Hypothalamus (tissue), 51 donors: ENCODE measurements at regions not wholly inside any gene's neighbourhood (a gene's known extent, or its start where the extent isn't known, plus 50 kb on each side); places are given as distances from the start of the nearest gene placed in this dataset.

Experiments used
- DNase-seq, 51 donors: peaks; one replicate each; lab custom pipeline; 2025; lab: John Stamatoyannopoulos, UW

GRCh38 chr18:45518311-45519155 is 96.7 kb upstream of the SLC14A2 start:
- no peak for DNase-seq

DNA sequence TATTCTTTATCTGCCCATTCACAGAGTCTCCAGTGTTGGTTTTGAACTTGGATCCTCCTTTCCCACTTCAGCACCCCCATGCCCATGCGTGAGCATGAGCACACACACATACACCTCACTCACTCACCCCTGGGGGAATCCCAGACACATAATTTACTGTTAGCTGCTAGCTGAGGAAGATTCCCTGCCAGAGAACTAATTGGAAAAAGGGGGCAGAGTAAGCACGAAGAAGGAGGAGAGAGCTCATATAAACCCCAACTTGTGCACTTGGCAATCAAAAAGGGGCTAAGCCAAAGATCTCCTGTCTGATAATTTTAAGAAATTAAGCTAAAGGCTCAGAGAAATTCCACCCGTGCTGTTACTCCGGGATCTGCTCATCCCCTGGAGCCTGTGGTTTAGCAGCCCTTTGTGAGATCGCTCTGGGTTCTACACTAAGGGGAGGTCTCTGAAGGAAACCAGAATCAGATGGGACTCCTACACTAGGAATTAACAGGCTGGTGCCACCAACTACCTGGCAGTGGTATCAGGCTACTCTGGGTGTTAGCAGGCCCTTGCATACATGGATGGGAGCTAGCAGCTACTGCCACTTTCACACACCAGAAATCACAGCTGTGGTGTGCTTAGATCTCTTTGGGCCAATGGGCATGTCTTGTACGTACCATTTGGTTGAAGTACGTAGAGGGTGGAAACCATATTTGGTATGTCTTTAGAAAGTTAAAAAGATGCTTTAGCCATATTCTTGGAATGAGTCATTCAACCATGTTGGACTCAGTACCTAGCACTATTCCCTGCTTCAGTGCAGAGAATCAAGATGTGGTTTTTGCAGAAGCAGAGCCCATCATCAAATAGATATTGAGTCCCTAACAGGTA is 95.6 kb upstream of the SLC14A2 start:
- DNase-seq: no peak

DNA sequence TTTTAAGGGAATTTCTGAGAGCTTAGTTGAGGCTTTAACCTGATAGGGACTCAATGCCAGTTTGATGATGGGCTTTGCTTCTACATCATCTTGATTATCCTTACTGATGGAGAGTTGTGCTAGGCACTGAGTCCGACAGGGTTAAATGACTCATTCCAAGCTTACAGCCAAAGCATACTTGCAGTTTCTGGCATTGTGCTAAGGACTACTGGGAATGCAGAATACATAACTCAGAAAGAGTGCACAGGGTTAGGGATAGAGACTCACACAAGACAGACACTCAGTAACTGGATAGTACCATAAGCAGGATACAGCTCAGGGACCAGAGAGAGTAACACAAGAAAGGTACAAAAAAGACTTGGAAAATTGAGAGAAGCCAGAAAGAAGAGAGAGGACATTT is 94.1 kb upstream of the SLC14A2 start:
- DNase-seq: no peak

- DNase-seq: no peak
Observed at GRCh38 chr18:45521777-45522176, 93.5 kb upstream of the SLC14A2 start.

DNA sequence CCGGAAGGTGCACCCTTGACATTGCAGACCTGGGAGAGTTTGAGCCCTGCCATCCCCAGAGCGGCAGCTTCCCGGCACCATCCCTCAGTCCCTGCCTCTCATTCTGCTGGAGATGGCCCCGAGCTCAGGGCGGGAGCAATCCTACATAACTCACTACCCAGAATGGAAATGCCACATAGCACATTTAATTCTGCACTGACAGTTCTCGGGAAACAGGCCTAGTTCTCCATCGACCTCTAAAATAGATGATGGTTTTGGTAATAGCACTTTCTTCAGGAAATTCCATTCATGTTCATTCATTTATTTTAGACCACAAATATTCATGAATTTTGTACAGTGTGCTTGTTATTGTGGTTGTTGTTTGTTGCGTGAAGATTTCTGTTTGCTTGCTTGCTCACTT is 92.9 kb upstream of the SLC14A2 start:
- no peak for DNase-seq

DNA sequence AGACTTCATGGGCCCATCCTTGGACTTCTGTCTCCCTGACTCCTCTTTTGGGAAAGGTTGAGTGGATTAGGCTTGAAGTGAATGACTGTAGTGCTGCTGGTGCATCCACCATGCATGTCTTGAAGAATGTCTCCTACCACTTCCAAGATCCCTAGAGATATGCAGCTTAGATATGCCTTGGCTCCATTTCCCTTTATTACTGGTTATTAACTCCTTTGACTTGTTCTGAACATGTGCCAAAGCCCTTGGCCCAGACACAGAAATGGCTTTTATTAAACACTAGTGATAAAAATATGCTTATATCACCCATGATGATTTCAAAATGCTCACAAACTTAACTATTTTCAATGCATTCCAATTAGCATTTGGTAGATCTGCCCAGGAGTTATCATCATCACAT is 90.0 kb upstream of the SLC14A2 start:
- DNase-seq: no peak

DNA sequence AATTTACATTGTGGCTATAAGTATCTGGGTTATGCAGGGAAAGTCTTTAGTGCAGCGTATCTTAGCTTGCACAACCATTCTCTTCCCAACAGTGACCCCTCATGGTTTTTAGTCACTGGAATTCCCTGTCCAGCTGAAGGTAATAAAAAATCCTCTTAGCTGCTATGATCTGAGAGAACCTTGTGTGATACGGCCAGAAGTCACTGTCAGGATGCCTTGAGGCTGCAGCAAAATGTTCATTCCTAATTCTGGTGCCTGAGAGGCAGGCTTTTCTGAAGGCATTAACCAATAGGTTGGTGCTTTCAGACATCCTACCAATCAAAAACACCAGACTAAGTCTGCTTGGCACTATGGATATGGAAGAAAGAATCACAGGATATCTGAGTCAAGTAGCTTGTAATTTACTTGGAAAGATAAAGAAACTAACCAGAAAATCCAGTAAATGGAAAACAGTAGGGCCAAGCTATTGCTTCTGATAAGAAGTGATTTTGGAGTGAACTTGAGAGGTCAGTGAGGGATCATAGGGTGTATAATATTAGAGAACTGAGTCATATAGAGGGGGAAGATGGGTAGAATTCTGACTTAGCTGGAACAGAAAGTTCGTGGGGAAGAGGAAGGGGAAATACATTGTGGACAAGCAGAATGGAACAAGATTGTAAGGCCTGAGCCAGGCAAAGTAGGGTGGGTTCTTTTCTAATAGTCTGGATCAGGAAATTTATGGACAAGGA is 89.0 kb upstream of the SLC14A2 start:
- DNase-seq: no peak

DNA sequence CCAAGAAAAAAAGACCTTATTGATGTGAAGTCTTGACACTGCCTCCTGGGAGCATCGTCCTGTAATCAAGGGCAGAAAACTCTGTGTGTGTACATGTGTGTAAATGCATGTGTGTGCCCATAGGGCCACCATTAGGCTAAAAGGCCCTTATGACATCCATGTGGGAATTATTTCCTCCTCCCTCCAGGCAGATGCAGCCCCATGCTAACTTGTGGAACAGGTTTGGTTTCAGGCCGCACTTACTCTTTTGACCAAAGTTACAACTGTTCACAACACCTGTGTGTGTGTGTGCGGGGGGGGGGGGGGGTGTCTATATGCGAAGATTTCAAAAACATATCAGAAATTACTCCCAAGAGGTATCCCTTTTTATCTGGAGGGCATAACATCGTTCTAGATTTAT is 87.4 kb upstream of the SLC14A2 start:
- DNase-seq: no peak

DNA sequence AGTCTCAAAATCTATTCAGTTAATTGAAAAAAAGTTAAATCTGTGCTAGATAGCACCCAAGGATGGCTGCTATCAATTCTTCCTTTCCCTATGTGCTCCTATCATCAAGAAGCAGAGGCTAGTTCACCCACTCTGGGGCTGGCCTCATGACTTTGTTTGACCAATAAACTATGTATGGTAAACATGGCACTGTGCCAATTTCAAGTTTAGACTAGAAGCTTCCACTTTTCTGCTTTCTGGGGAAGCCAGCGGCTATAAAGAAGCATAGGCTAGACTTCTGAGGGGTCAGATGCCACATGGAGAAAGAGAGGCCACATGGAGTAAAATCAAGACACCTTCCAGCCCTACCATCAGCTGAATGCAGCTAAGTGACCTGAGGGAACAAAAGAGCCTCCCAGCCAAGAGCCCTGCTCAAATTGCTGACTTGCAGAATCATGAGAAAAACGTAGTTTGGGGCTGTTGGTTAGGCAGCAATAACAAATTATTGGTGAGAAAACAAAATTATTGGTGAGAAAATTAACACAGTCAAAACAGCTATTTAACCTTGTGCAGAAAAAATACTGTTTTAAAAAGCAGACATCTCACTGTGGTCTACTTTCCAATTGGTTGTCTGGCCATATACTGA is 86.5 kb upstream of the SLC14A2 start:
- DNase-seq: no peak

GRCh38 chr18:45538444-45538843 is 76.8 kb upstream of the SLC14A2 start:
- DNase-seq: no peak

GRCh38 chr18:45539491-45539891 is 75.8 kb upstream of the SLC14A2 start:
- no peak for DNase-seq

DNA sequence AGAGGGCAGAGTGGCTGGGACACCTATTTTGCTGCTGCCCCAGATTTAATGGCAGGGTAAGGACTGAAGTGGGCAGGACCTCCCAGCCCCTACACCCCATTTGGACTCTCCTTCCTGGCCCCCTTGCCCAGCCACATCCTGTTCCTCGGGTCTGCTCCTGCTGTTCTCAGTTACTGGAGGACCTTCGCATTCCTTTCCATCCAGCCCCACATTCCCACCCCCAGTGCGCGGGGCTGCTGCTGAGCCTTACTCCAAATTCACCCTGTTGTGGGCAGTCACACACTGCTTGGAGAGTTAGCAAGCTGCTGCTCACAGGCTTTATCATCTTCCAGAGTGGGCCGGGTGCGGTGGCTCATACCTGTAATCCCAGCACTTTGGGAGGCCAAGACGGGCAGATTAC is 75.2 kb upstream of the SLC14A2 start:
- DNase-seq: no peak

DNA sequence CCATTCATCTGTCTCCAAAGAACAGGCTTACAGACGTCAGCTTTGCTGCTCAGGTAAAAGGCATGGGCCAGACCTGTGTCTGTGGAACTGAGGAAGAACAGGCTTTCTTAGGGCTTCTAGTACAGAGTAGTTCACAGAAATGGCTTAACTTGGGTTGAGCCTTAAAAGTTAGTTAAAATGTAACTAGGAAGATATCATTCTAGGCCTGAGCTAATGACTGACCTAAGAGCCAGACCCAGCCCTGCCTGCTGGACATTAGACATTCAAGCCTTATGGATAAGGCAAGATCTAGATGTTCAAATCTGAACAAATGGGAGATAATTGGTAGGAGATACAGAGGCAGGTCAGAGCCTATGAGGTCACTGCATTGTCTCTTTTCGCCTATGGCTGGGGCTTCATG is 73.9 kb upstream of the SLC14A2 start:
- no peak for DNase-seq

GRCh38 chr18:45542043-45542442 is 73.2 kb upstream of the SLC14A2 start:
- no peak for DNase-seq

GRCh38 chr18:45547910-45548309 is 67.4 kb upstream of the SLC14A2 start:
- DNase-seq: no peak

DNA sequence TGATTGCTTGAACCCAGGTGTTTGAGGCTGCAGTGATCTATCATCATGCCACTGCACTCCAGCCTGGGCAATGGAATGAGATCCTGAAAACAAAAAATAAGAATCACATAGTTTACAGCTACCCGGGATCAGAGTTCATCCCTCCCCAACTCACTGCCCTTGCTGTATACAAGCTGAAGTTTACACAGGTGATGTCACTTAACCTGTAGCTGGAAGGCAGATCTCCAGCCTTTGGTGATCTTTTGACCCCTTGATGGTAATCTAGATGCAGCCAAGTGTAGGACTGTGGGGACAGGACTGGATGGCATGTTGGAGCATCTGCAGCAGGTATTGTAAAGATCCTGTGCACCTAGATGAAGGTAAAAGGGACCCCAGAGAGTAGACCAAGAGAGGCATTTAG is 66.7 kb upstream of the SLC14A2 start:
- DNase-seq: no peak

- DNase-seq: no peak
Observed at GRCh38 chr18:45549290-45549689, 66.0 kb upstream of the SLC14A2 start.

GRCh38 chr18:45551142-45551815 is 64.0 kb upstream of the SLC14A2 start:
- peak in 1 of 51 donors; percentile 1 for DNase-seq

GRCh38 chr18:45553723-45554388 is 61.4 kb upstream of the SLC14A2 start:
- no peak for DNase-seq

DNA sequence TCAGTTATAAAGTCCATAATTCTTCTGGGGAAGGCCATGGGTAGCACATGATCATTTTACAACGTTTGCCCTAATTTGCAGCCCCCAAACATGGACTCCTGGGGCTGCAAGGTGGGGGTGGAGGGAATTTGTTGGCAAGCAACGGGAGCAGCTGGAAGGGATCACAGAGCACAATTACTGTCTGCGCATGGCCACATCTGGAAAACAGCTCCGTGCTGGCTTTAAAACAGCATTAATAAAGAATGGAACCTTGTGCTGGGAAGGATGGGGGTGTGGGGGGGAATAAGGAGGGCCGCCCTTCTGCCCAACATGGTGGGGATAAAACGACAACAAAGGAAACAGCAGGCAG is 60.9 kb upstream of the SLC14A2 start:
- DNase-seq: no peak
